ENCODE measurements at regions not wholly inside any gene's neighbourhood (a gene's known extent, or its start where the extent isn't known, plus 50 kb on each side); places are given as distances from the start of the nearest gene placed in this dataset.

DNA sequence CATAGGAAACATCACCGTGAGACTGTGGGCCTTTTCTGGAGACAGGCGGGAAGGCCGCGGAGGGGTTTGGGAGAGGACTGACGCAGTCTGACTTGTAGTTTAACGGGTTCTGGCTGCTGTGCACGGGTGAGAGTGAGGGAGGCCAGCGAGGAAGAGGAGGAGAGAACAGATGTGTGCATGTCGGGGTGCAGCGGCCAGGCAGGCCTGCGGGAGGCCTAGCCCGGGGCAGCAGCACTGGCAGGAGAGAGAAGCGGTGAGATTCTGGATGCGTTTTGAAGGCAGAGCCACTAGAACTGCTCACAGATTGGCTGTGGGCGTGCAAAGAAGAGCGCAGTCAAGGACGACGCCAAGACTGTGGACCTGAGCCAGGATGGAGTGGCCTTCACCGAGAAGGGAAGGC, 53.9 kb downstream of the PTGR3 start:
- no peaks in the 10 kb centered on the region for H3K9me3 ChIP-seq (ENCODE audit: low read depth)
- no peak for DNase-seq (ENCODE audit: low read depth in 1 of 2, low spot score in 1 of 2)
- H3K4me1 ChIP-seq (ENCODE audit: low read depth): peaks cover 3% of the 10 kb centered on the region
- no peaks in the 10 kb centered on the region for H3K27me3 ChIP-seq
- H3K27ac ChIP-seq: no peak overlapping the region
- no peak overlapping the region for H3K4me3 ChIP-seq
- TF ChIP-seq, protein P1, sequence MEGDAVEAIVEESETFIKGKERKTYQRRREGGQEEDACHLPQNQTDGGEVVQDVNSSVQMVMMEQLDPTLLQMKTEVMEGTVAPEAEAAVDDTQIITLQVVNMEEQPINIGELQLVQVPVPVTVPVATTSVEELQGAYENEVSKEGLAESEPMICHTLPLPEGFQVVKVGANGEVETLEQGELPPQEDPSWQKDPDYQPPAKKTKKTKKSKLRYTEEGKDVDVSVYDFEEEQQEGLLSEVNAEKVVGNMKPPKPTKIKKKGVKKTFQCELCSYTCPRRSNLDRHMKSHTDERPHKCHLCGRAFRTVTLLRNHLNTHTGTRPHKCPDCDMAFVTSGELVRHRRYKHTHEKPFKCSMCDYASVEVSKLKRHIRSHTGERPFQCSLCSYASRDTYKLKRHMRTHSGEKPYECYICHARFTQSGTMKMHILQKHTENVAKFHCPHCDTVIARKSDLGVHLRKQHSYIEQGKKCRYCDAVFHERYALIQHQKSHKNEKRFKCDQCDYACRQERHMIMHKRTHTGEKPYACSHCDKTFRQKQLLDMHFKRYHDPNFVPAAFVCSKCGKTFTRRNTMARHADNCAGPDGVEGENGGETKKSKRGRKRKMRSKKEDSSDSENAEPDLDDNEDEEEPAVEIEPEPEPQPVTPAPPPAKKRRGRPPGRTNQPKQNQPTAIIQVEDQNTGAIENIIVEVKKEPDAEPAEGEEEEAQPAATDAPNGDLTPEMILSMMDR (IDR thresholded peaks at IDR 0.05; ENCODE audit: low read depth, low read length): no peak
- H3K36me3 ChIP-seq: no peaks in the 10 kb centered on the region

- Histone ChIP-seq H3K4me1 (ENCODE audit: low read depth) (no peaks in the 10 kb centered on the region), H3K27ac (no peak overlapping the region), H3K27me3 (no peaks in the 10 kb centered on the region), H3K9me3 (ENCODE audit: low read depth) (no peaks in the 10 kb centered on the region), H3K36me3 (no peaks in the 10 kb centered on the region), H3K4me3 (no peak overlapping the region)
- TF ChIP-seq, protein P1 (IDR thresholded peaks at IDR 0.05; ENCODE audit: low read depth, low read length): no peak
- no peak for DNase-seq (ENCODE audit: low read depth in 1 of 2, low spot score in 1 of 2)
Observed at GRCh38 chr18:75154259-75154658, 54.7 kb downstream of the PTGR3 start.

DNA sequence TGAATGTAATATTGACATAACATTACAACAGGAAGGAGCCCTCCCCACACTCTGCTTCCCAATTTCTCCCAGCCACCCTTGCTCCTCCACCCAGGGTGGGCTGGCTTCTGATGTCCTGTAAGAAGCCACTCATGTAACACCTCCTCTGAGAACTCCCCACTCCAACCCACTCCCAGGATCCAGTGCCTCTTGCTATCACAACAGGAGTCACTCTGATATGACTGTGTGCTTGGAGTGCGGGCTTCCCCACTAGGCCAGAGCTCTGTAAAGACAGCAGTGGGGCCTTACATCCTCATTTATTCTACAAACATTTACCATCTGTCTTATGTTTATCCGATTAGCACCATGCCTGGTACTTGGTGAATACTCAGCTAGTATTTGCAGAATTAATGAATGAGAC, 65.1 kb downstream of the PTGR3 start:
- Histone ChIP-seq H3K9me3 (ENCODE audit: low read depth) (no peaks in the 10 kb centered on the region), H3K36me3 (no peaks in the 10 kb centered on the region), H3K27ac (no peak overlapping the region), H3K4me3 (no peak overlapping the region), H3K27me3 (no peaks in the 10 kb centered on the region), H3K4me1 (ENCODE audit: low read depth) (no peaks in the 10 kb centered on the region)
- no peak for DNase-seq (ENCODE audit: low read depth in 1 of 2, low spot score in 1 of 2)
- TF ChIP-seq, protein P1 (IDR thresholded peaks at IDR 0.05; ENCODE audit: low read depth, low read length): no peak

- H3K4me3 ChIP-seq: no peak overlapping the region
- H3K27me3 ChIP-seq: no peaks in the 10 kb centered on the region
- DNase-seq (ENCODE audit: low read depth in 1 of 2, low spot score in 1 of 2): no peak
- no peaks in the 10 kb centered on the region for H3K36me3 ChIP-seq
- no peaks in the 10 kb centered on the region for H3K4me1 ChIP-seq (ENCODE audit: low read depth)
- H3K27ac ChIP-seq: no peak overlapping the region
- TF ChIP-seq, protein P1 (IDR thresholded peaks at IDR 0.05; ENCODE audit: low read depth, low read length): no peak
- H3K9me3 ChIP-seq (ENCODE audit: low read depth): no peaks in the 10 kb centered on the region
Observed at GRCh38 chr18:75142677-75143076, 66.3 kb downstream of the PTGR3 start.

DNA sequence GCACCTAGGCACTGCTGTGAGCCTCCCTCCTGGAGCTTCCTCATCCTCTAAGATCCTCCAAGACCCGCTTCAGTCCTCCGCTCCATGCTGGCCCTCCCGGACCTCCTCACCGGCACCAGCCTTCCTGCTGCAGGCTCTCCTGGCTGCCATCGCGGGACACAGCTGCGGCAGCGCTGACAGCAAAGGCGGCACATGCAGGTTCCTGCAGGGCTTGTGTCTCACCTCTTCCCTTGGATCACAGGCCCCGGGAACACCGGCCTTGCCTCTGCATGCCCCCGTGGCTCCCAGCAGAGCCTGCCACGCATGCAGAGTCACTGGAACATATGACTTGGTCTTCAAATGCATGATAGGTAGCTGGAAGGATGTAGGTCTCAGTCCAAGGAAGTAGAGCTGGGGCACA, 67.2 kb downstream of the PTGR3 start:
- Histone ChIP-seq H3K4me1 (ENCODE audit: low read depth) (no peaks in the 10 kb centered on the region), H3K36me3 (no peaks in the 10 kb centered on the region), H3K4me3 (no peak overlapping the region), H3K9me3 (ENCODE audit: low read depth) (no peaks in the 10 kb centered on the region), H3K27ac (no peak overlapping the region), H3K27me3 (no peaks in the 10 kb centered on the region)
- TF ChIP-seq, protein P1 (IDR thresholded peaks at IDR 0.05; ENCODE audit: low read depth, low read length): no peak
- no peak for DNase-seq (ENCODE audit: low read depth in 1 of 2, low spot score in 1 of 2)

DNA sequence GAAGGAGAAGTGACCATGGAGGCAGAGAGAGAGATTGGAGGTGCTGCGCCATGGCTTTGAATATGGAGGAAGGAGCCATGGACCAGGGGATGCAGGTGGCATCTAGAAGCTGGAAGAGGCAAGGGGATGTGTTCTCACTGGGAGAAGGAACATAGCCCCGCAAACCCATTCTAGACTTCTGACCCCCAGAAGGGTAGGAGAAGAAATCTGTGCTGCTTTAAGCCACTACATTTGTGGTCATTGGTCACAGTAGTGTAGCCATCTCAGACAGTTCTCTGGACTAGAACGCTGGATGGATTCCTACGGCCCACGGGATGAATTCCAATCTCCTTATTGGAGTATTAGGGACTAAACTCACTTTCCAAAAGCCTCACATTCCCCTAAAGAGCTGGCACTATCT, 67.8 kb downstream of the PTGR3 start:
- DNase-seq (ENCODE audit: low read depth in 1 of 2, low spot score in 1 of 2): no peak
- TF ChIP-seq, protein P1 (IDR thresholded peaks at IDR 0.05; ENCODE audit: low read depth, low read length): no peak
- H3K4me3 ChIP-seq: no peak overlapping the region

More for the DNA sequence above, 67.8 kb downstream of the PTGR3 start:
- Histone ChIP-seq H3K36me3 (no peaks in the 10 kb centered on the region), H3K27ac (no peak overlapping the region), H3K9me3 (ENCODE audit: low read depth) (no peaks in the 10 kb centered on the region), H3K4me1 (ENCODE audit: low read depth) (no peaks in the 10 kb centered on the region), H3K27me3 (no peaks in the 10 kb centered on the region)
